Smooth muscle cell (in vitro differentiated cells): ENCODE measurements at regions not wholly inside any gene's neighbourhood (a gene's known extent, or its start where the extent isn't known, plus 50 kb on each side); places are given as distances from the start of the nearest gene placed in this dataset.

Source experiments
- DNase-seq: peaks from one replicate; lab custom pipeline; 2025; ENCODE audit not compliant: unreplicated experiment; lab: John Stamatoyannopoulos, UW
- H2AFZ ChIP-seq: fragments of 200-600 bp; sonication (generic); 2 replicates; pipeline ENCODE4 v1.6.0; 2016; ENCODE audit warnings: antibody characterized with exemption, low read depth, mild to moderate bottlenecking
- H3F3A ChIP-seq: fragments of 200-600 bp; sonication (generic); 2 replicates; pipeline ENCODE4 v1.6.0; 2017; ENCODE audit warnings: antibody characterized with exemption, low read depth
- H3K27ac ChIP-seq: fragments of 200-600 bp; sonication (generic); 2 replicates; pipeline ENCODE4 v1.5.1; 2016; ENCODE audit warnings: low read depth, mild to moderate bottlenecking
- H3K27me3 ChIP-seq: fragments of 200-600 bp; sonication (generic); 2 replicates; pipeline ENCODE4 v1.6.1; 2016; ENCODE audit warnings: low read depth, mild to moderate bottlenecking
- H3K36me3 ChIP-seq: fragments of 200-600 bp; sonication (generic); 2 replicates; pipeline ENCODE4 v1.5.1; 2016; ENCODE audit warnings: low read depth
- H3K4me1 ChIP-seq: fragments of 200-600 bp; sonication (generic); 2 replicates; pipeline ENCODE4 v1.5.1; 2016; ENCODE audit warnings: low read depth
- H3K4me2 ChIP-seq: fragments of 200-600 bp; sonication (generic); 2 replicates; pipeline ENCODE4 v1.6.0; 2016; ENCODE audit warnings: mild to moderate bottlenecking
- H3K4me3 ChIP-seq: fragments of 200-600 bp; sonication (generic); 2 replicates; pipeline ENCODE4 v1.5.1; 2016; ENCODE audit warnings: mild to moderate bottlenecking
- H3K79me2 ChIP-seq: fragments of 200-600 bp; sonication (generic); 2 replicates; pipeline ENCODE4 v1.6.0; 2016; ENCODE audit warnings: low read depth, mild to moderate bottlenecking
- H3K9ac ChIP-seq: fragments of 200-600 bp; sonication (generic); 2 replicates; pipeline ENCODE4 v1.6.0; 2016; ENCODE audit warnings: low read depth
- H3K9me3 ChIP-seq: fragments of 200-600 bp; sonication (generic); replicated peaks from 2 replicates; pipeline ENCODE4 v1.5.1; 2016; ENCODE audit warnings: low read depth
- H4K20me1 ChIP-seq: fragments of 200-600 bp; sonication (generic); 2 replicates; pipeline ENCODE4 v1.6.0; 2016; ENCODE audit warnings: low read depth
- WGBS: methylation state at CpG from one replicate; pipeline ENCODE4 v1.1.7; 2016; ENCODE audit warnings: low lambda C conversion rate; 5-methylcytosine and 5-hydroxymethylcytosine counted together
- TF ChIP-seq, protein P1 (sequence below): fragments of 200-600 bp; sonication (generic); IDR thresholded peaks from 2 replicates; pipeline ENCODE4 v1.5.1; 2017; ENCODE audit warnings: borderline replicate concordance, mild to moderate bottlenecking, antibody characterized with exemption; ENCODE audit not compliant: insufficient read depth, poor library complexity, severe bottlenecking

DNA sequence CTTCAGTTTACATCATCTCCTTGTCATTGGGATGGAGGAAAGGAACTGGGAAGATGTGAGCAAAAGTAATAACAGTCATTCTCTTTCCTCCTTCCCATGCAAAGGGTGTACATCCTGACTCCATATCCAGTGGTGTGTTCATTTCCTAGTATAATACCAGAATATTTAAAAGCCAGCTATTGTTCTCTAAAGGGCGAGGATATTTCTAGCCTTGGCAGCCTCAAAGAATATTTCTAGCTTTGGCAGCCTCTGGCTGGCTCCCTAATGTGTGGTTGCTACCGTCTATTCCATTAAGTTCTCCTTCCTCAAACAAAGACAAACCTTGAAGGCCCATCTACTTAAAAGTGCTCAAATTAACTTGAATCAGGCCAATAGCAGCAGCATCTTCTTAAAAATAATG is 114.0 kb downstream of the FAM76B start:
- no peak overlapping the region for H3K27ac ChIP-seq
- H3K9ac ChIP-seq = no peak overlapping the region
- peaks cover 8% of the 10 kb centered on the region for H3F3A ChIP-seq
- no peak overlapping the region for H2AFZ ChIP-seq
- H4K20me1 ChIP-seq = no peaks in the 10 kb centered on the region
- no peaks in the 10 kb centered on the region for H3K79me2 ChIP-seq
- peaks cover 27% of the 10 kb centered on the region for H3K4me1 ChIP-seq
- H3K9me3 ChIP-seq = no peaks in the 10 kb centered on the region
- 71% methylated on average over 2 of the region's 2 CpGs for WGBS
- H3K36me3 ChIP-seq = no peaks in the 10 kb centered on the region
- no peaks in the 10 kb centered on the region for H3K27me3 ChIP-seq
- DNase-seq = no peak
- no peak overlapping the region for H3K4me3 ChIP-seq
- H3K4me2 ChIP-seq = no peak overlapping the region
- TF ChIP-seq, protein P1, sequence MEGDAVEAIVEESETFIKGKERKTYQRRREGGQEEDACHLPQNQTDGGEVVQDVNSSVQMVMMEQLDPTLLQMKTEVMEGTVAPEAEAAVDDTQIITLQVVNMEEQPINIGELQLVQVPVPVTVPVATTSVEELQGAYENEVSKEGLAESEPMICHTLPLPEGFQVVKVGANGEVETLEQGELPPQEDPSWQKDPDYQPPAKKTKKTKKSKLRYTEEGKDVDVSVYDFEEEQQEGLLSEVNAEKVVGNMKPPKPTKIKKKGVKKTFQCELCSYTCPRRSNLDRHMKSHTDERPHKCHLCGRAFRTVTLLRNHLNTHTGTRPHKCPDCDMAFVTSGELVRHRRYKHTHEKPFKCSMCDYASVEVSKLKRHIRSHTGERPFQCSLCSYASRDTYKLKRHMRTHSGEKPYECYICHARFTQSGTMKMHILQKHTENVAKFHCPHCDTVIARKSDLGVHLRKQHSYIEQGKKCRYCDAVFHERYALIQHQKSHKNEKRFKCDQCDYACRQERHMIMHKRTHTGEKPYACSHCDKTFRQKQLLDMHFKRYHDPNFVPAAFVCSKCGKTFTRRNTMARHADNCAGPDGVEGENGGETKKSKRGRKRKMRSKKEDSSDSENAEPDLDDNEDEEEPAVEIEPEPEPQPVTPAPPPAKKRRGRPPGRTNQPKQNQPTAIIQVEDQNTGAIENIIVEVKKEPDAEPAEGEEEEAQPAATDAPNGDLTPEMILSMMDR = no peak

GRCh38 chr11:95674657-95675358 is 114.8 kb downstream of the FAM76B start:
- Histone ChIP-seq H4K20me1 (no peaks in the 10 kb centered on the region), H3K36me3 (no peaks in the 10 kb centered on the region), H3K9me3 (no peaks in the 10 kb centered on the region), H3K79me2 (no peaks in the 10 kb centered on the region), H3K9ac (no peak overlapping the region), H3K4me3 (no peak overlapping the region), H3K27me3 (no peaks in the 10 kb centered on the region), H3K27ac (no peak overlapping the region), H3K4me1 (peaks cover 20% of the 10 kb centered on the region), H3F3A (peaks cover 8% of the 10 kb centered on the region), H2AFZ (peak overlapping the region; percentile 29), H3K4me2 (no peak overlapping the region)
- TF ChIP-seq, protein P1 = no peak
- DNase-seq = no peak
- 78% methylated on average over 4 of the region's 4 CpGs for WGBS

DNA sequence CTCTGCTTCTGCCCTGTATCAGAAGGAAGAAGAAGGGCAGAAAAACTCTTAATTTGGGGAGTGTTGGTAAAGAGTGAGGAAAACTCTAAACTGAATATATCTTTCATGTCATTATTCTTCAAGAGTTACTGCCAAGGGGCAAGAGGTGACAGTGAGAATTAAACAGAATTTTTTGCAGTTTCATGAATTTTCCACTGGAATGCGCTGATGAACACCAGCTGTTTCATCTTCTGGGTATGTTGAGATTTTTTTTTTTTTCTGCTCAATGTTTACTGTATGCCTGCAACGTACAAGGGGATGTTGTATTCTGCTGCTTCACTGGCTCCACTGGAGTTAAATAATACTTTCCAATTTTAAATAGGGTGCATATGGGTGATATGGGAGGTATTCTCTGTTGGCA is 117.8 kb downstream of the FAM76B start:
- TF ChIP-seq, protein P1 = no peak
- peaks cover 17% of the 10 kb centered on the region for H3K4me1 ChIP-seq
- H3K27me3 ChIP-seq = no peaks in the 10 kb centered on the region
- peak overlapping the region; percentile 23 for H3K4me2 ChIP-seq
- no peaks in the 10 kb centered on the region for H4K20me1 ChIP-seq
- H3K4me3 ChIP-seq = no peak overlapping the region
- no peaks in the 10 kb centered on the region for H3K9me3 ChIP-seq
- peaks cover 8% of the 10 kb centered on the region for H3F3A ChIP-seq
- no peak overlapping the region for H3K27ac ChIP-seq
- DNase-seq = no peak
- no peaks in the 10 kb centered on the region for H3K79me2 ChIP-seq
- 13% methylated on average over 2 of the region's 2 CpGs for WGBS
- peak overlapping the region; percentile 47 for H2AFZ ChIP-seq
- no peak overlapping the region for H3K9ac ChIP-seq
- no peaks in the 10 kb centered on the region for H3K36me3 ChIP-seq

DNA sequence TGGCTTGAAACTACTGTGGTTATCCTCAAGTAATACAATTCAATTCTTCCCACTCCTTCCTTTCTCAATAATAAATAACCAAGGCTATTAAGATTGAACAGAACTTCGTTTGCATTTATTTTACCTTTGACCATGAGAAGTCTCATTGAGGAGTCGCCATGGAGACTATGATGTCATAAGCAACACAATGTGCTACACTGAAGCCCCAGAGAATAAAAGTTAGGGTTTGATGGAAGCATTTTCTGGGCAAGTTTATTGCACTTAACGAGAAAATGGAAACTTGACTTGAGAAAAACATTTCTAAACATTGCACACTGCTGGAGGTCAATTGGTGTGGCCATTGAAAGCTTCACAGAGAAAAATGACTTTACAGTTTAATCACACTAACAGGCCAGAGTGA is 121.5 kb downstream of the FAM76B start:
- Histone ChIP-seq H3K36me3 (no peaks in the 10 kb centered on the region), H4K20me1 (no peaks in the 10 kb centered on the region), H3K27me3 (no peaks in the 10 kb centered on the region), H2AFZ (no peak overlapping the region), H3K4me3 (no peak overlapping the region), H3K27ac (no peak overlapping the region), H3K4me1 (no peaks in the 10 kb centered on the region), H3K9ac (no peak overlapping the region), H3K9me3 (no peaks in the 10 kb centered on the region), H3F3A (peaks cover 8% of the 10 kb centered on the region), H3K4me2 (no peak overlapping the region), H3K79me2 (no peaks in the 10 kb centered on the region)
- TF ChIP-seq, protein P1 = no peak
- 86% methylated on average over 3 of the region's 3 CpGs for WGBS
- no peak for DNase-seq
